Hepatocyte (in vitro differentiated cells): ENCODE measurements at regions not wholly inside any gene's neighbourhood (a gene's known extent, or its start where the extent isn't known, plus 50 kb on each side); places are given as distances from the start of the nearest gene placed in this dataset.

Experiments used
- DNase-seq: peaks from one replicate; pipeline ENCODE4 v3.0.0-alpha.2; 2016; ENCODE audit warnings: low spot score
- H2AFZ ChIP-seq: fragments of 200-600 bp; sonication (generic); 2 replicates; pipeline ENCODE4 v1.6.0; 2016; ENCODE audit warnings: antibody characterized with exemption, mild to moderate bottlenecking
- H3K27ac ChIP-seq: fragments of 200-600 bp; sonication (generic); 2 replicates; pipeline ENCODE4 v1.5.1; 2016; ENCODE audit warnings: mild to moderate bottlenecking
- H3K27me3 ChIP-seq: fragments of 200-600 bp; sonication (generic); 2 replicates; pipeline ENCODE4 v1.6.1; 2016
- H3K36me3 ChIP-seq: fragments of 200-600 bp; sonication (generic); replicated peaks from 2 replicates; pipeline ENCODE4 v1.5.1; 2016; ENCODE audit warnings: low read depth; ENCODE audit not compliant: insufficient read depth
- H3K4me1 ChIP-seq: fragments of 200-600 bp; sonication (generic); 2 replicates; pipeline ENCODE4 v1.5.1; 2016; ENCODE audit warnings: mild to moderate bottlenecking, moderate library complexity; ENCODE audit not compliant: insufficient read depth
- H3K4me2 ChIP-seq: fragments of 200-600 bp; sonication (generic); 2 replicates; pipeline ENCODE4 v1.6.0; 2016
- H3K4me3 ChIP-seq: fragments of 200-600 bp; sonication (generic); 2 replicates; pipeline ENCODE4 v1.5.1; 2016; ENCODE audit warnings: mild to moderate bottlenecking
- H3K79me2 ChIP-seq: fragments of 200-600 bp; sonication (generic); 2 replicates; pipeline ENCODE4 v1.6.0; 2017; ENCODE audit warnings: mild to moderate bottlenecking
- H3K9me2 ChIP-seq: fragments of 200-600 bp; sonication (generic); replicated peaks from 2 replicates; pipeline ENCODE4 v1.6.0; 2017; ENCODE audit warnings: mild to moderate bottlenecking; ENCODE audit not compliant: insufficient read depth
- H3K9me3 ChIP-seq: fragments of 200-600 bp; sonication (generic); 2 replicates; pipeline ENCODE4 v1.5.1; 2016; ENCODE audit warnings: low read depth, mild to moderate bottlenecking
- H4K20me1 ChIP-seq: fragments of 200-600 bp; sonication (generic); 2 replicates; pipeline ENCODE4 v1.6.0; 2016; ENCODE audit warnings: mild to moderate bottlenecking; ENCODE audit not compliant: insufficient read depth, poor library complexity, severe bottlenecking
- CTCF ChIP-seq: fragments of 200-600 bp; sonication (generic); IDR thresholded peaks from 2 replicates; pipeline ENCODE4 v1.5.1; 2016; ENCODE audit warnings: antibody characterized with exemption, mild to moderate bottlenecking; ENCODE audit not compliant: poor library complexity
- EZH2 ChIP-seq: fragments of 200-600 bp; sonication (generic); IDR thresholded peaks from 2 replicates; pipeline ENCODE4 v1.6.1; 2016; ENCODE audit warnings: antibody characterized with exemption, mild to moderate bottlenecking, borderline replicate concordance
- EZH2phosphoT487 ChIP-seq: fragments of 200-600 bp; sonication (generic); IDR thresholded peaks from one replicate; pipeline ENCODE4 v1.6.1; 2018; ENCODE audit warnings: antibody characterized with exemption, mild to moderate bottlenecking, low read depth, moderate library complexity; ENCODE audit not compliant: unreplicated experiment, severe bottlenecking
- WGBS: methylation state at CpG from one replicate; pipeline ENCODE4 v1.1.6; 2016; ENCODE audit warnings: low lambda C conversion rate; ENCODE audit errors: missing lambda C conversion rate; 5-methylcytosine and 5-hydroxymethylcytosine counted together

GRCh38 chrX:11836284-11836683, 78.2 kb downstream of the MSL3 start:
- Histone ChIP-seq H4K20me1 (no peaks in the 10 kb centered on the region), H3K27me3 (no peaks in the 10 kb centered on the region), H3K4me1 (no peaks in the 10 kb centered on the region), H3K36me3 (no peaks in the 10 kb centered on the region), H3K9me3 (no peaks in the 10 kb centered on the region), H3K27ac (no peak overlapping the region), H3K9me2 (no peaks in the 10 kb centered on the region), H3K4me2 (no peak overlapping the region), H3K79me2 (no peaks in the 10 kb centered on the region), H3K4me3 (no peak overlapping the region), H2AFZ (no peak overlapping the region)
- no peak for TF ChIP-seq EZH2
- no peak for TF ChIP-seq EZH2phosphoT487
- no peak for TF ChIP-seq CTCF
- no peak for DNase-seq

- no peak overlapping the region for H3K4me3 ChIP-seq
- H3K4me2 ChIP-seq, result no peak overlapping the region
- H2AFZ ChIP-seq, result no peak overlapping the region
- no peak for TF ChIP-seq EZH2
- H4K20me1 ChIP-seq, result no peaks in the 10 kb centered on the region
- H3K27ac ChIP-seq, result no peak overlapping the region
- H3K9me3 ChIP-seq, result no peaks in the 10 kb centered on the region
- no peaks in the 10 kb centered on the region for H3K4me1 ChIP-seq
- DNase-seq, result no peak
- H3K27me3 ChIP-seq, result no peaks in the 10 kb centered on the region
- 43% methylated on average over 3 of the region's 3 CpGs for WGBS
- H3K79me2 ChIP-seq, result no peaks in the 10 kb centered on the region
- H3K36me3 ChIP-seq, result no peaks in the 10 kb centered on the region
- no peaks in the 10 kb centered on the region for H3K9me2 ChIP-seq
Measured at GRCh38 chrX:11837437-11837836, 79.4 kb downstream of the MSL3 start.

GRCh38 chrX:11864171-11864570, 106.1 kb downstream of the MSL3 start:
- Histone ChIP-seq H4K20me1 (no peaks in the 10 kb centered on the region), H3K27ac (no peak overlapping the region), H3K9me2 (no peaks in the 10 kb centered on the region), H3K4me2 (no peak overlapping the region), H3K27me3 (no peaks in the 10 kb centered on the region), H3K79me2 (no peaks in the 10 kb centered on the region), H3K36me3 (no peaks in the 10 kb centered on the region), H3K9me3 (no peaks in the 10 kb centered on the region), H3K4me1 (no peaks in the 10 kb centered on the region), H2AFZ (no peak overlapping the region), H3K4me3 (no peak overlapping the region)
- DNase-seq, result no peak
- 81% methylated on average over 2 of the region's 2 CpGs for WGBS
- no peak for TF ChIP-seq EZH2phosphoT487

- TF ChIP-seq CTCF (no peak), EZH2phosphoT487 (no peak)
- Histone ChIP-seq H3K9me2 (no peaks in the 10 kb centered on the region), H3K79me2 (no peaks in the 10 kb centered on the region), H3K27ac (no peak overlapping the region), H3K4me2 (no peak overlapping the region), H3K4me1 (no peaks in the 10 kb centered on the region), H4K20me1 (no peaks in the 10 kb centered on the region), H3K9me3 (no peaks in the 10 kb centered on the region), H2AFZ (no peak overlapping the region), H3K27me3 (no peaks in the 10 kb centered on the region), H3K4me3 (no peak overlapping the region), H3K36me3 (no peaks in the 10 kb centered on the region)
- DNase-seq, result no peak
- WGBS, result 58% methylated on average over 7 of the region's 7 CpGs
Measured at GRCh38 chrX:11867610-11868345, 109.7 kb downstream of the MSL3 start.
